Gastroesophageal sphincter (tissue), 4 donors: ENCODE measurements at regions not wholly inside any gene's neighbourhood (a gene's known extent, or its start where the extent isn't known, plus 50 kb on each side); places are given as distances from the start of the nearest gene placed in this dataset.

Experiments
- ATAC-seq: fragments of 150-250 bp; one replicate; pipeline ENCODE4 v1.9.1; 2016; ENCODE audit warnings: mild to moderate bottlenecking, moderate library complexity
- H3K27ac ChIP-seq, 4 donors: fragments of 200-600 bp; sonication (generic) in 3 of 4; 1 replicate in 3 of 4; 2 replicates in 1 of 4; pipeline ENCODE4 v1.5.1; 2016 to 2019
- H3K27me3 ChIP-seq: fragments of 200-600 bp; sonication (generic); one replicate; pipeline ENCODE4 v1.5.1; 2019
- H3K36me3 ChIP-seq, 2 donors: fragments of 200-600 bp; sonication (generic); one replicate each; pipeline ENCODE4 v1.5.1; 2019; ENCODE audit warnings: control low read depth in 1 of 2
- H3K4me1 ChIP-seq, 3 donors: fragments of 200-600 bp; sonication (generic); 1 replicate in 2 of 3; 2 replicates in 1 of 3; pipeline ENCODE4 v1.5.1; 2016 to 2019; ENCODE audit warnings: control low read depth in 2 of 3
- H3K4me3 ChIP-seq, 2 donors: fragments of 200-600 bp; sonication (generic); one replicate each; pipeline ENCODE4 v1.5.1; 2019; ENCODE audit warnings: mild to moderate bottlenecking in 1 of 2, moderate library complexity in 1 of 2
- H3K9me3 ChIP-seq, 3 donors: fragments of 200-600 bp; sonication (generic); one replicate each; pipeline ENCODE4 v1.5.1; 2017 to 2019; ENCODE audit warnings: control low read depth in 2 of 3
- EP300 ChIP-seq: sonication (generic); formaldehyde crosslinking; IDR thresholded peaks from one replicate; pipeline ENCODE4 v1.6.1; 2017; ENCODE audit warnings: antibody characterized with exemption, mild to moderate bottlenecking
- POLR2A ChIP-seq, 2 donors: fragments of 450-650 bp; IDR thresholded peaks; one replicate each; pipeline ENCODE4 v1.6.1; 2017; ENCODE audit warnings: antibody characterized with exemption in 2 of 2, mild to moderate bottlenecking in 2 of 2, moderate library complexity in 1 of 2
- POLR2AphosphoS5 ChIP-seq: sonication (generic); formaldehyde crosslinking; IDR thresholded peaks from one replicate; pipeline ENCODE4 v1.6.1; 2017; ENCODE audit warnings: antibody characterized with exemption
- WGBS, 2 donors: methylation state at CpG; one replicate each; pipeline ENCODE4 v1.1.5; 2018; ENCODE audit warnings: low coverage in 1 of 2; 5-methylcytosine and 5-hydroxymethylcytosine counted together
- TF ChIP-seq, protein P1 (sequence below), 4 experiments: fragments of 200-600 bp in 2 of 4; fragments of 450-650 bp in 2 of 4; sonication (generic) in 1 of 4; IDR thresholded peaks; one replicate each; pipeline ENCODE4 v1.5.1; 2017 to 2019; ENCODE audit warnings: antibody characterized with exemption in 4 of 4, mild to moderate bottlenecking in 2 of 4, moderate library complexity in 2 of 4

DNA sequence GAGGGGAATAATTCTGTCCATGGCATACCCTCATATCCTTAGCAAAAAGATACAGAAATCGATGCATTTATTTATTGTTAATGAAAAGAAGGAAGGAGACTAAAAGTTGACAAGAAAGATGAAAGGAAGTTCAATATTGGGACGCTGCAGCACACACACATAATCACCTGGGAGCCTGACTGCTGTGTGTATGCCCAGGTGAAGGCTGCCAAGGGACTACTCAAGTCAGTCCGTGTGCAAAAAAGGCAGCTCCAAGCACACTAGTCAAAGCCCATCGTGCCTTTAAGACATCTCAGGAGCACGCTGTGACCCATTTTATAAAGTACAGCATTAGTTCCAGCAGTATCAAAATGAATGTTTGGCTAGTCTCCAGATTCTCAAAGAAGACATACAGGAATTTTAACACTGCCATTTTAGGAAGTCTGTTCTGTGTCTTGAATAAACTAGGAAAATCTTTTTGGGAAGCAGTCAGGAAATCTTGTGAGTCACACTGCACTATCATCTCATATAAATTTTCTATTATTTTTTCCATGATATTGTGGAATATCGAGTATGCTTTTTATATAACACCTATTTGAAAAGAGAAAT lies 363.9 kb downstream of the GASK1B start:
- Histone ChIP-seq H3K36me3 (no peaks in the 10 kb centered on the region), H3K27ac (no peak overlapping the region), H3K27me3 (no peaks in the 10 kb centered on the region), H3K9me3 (no peaks in the 10 kb centered on the region), H3K4me1 (peaks cover 3 to 31% (median 4%) of the 10 kb centered on the region in 3 donors), H3K4me3 (no peak overlapping the region)
- WGBS, 2 donors, result 45% methylated on average over 5 to 6 of the region's 6 CpGs
- ATAC-seq, result no peak
- TF ChIP-seq EP300 (no peak), POLR2AphosphoS5 (peak; percentile 8)

DNA sequence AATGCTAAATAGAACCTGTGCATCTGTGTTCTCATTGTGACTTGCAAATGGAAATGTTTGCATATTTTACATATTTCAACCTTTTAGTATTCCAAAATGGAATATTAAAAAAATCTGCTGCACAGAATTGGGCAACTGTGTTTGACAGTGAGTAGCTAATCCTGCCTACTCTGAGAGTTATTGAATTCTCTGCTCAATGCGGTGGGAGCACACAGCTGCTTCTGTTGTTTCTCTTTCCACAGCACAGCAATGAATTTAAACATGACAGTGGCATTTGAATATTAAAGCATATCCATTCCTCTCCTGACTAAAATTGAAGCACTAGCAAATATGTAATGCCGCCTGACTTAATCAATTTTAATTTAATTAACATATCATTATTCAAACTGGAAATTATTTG lies 366.6 kb downstream of the GASK1B start:
- H3K27me3 ChIP-seq, result no peaks in the 10 kb centered on the region
- peaks cover 3 to 31% (median 4%) of the 10 kb centered on the region in 3 donors for H3K4me1 ChIP-seq
- WGBS, 2 donors, result 30 to 39% methylated on average over 2 of the region's 2 CpGs
- H3K36me3 ChIP-seq, result no peaks in the 10 kb centered on the region
- no peak overlapping the region for H3K4me3 ChIP-seq
- no peaks in the 10 kb centered on the region for H3K9me3 ChIP-seq
- TF ChIP-seq, protein P1, sequence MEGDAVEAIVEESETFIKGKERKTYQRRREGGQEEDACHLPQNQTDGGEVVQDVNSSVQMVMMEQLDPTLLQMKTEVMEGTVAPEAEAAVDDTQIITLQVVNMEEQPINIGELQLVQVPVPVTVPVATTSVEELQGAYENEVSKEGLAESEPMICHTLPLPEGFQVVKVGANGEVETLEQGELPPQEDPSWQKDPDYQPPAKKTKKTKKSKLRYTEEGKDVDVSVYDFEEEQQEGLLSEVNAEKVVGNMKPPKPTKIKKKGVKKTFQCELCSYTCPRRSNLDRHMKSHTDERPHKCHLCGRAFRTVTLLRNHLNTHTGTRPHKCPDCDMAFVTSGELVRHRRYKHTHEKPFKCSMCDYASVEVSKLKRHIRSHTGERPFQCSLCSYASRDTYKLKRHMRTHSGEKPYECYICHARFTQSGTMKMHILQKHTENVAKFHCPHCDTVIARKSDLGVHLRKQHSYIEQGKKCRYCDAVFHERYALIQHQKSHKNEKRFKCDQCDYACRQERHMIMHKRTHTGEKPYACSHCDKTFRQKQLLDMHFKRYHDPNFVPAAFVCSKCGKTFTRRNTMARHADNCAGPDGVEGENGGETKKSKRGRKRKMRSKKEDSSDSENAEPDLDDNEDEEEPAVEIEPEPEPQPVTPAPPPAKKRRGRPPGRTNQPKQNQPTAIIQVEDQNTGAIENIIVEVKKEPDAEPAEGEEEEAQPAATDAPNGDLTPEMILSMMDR (IDR thresholded peaks at IDR 0.05), result no peak
- TF ChIP-seq POLR2A (IDR thresholded peaks at IDR 0.05), result no peak
- TF ChIP-seq POLR2AphosphoS5, result no peak
- no peak for TF ChIP-seq EP300
- no peak for ATAC-seq
- no peak overlapping the region for H3K27ac ChIP-seq

DNA sequence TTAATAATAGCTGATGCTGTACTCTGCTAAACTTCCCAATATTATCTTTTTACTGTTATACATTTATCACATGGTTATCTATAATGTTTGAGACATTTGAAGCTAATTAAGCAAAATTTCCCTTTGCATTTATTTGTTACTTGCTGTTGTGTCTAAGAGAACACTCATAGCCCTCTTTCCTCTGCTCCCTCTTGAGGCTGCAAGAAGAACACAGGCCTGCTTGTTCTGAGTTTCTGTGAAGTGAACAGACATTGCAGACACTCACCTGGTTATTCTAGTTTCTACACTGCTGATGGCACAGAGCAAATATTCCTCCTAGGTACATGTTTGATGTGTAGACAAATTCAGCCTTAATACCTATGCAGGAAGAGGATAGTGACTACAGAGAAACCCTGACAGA lies 367.8 kb downstream of the GASK1B start:
- Histone ChIP-seq H3K36me3 (no peaks in the 10 kb centered on the region), H3K27me3 (no peaks in the 10 kb centered on the region), H3K4me3 (no peak overlapping the region), H3K4me1 (peaks cover 3 to 22% (median 4%) of the 10 kb centered on the region in 3 donors), H3K9me3 (no peaks in the 10 kb centered on the region), H3K27ac (peak overlapping the region in 2 of 4 donors; percentile 0 to 39)
- TF ChIP-seq EP300 (no peak), POLR2AphosphoS5 (no peak), POLR2A (IDR thresholded peaks at IDR 0.05) (no peak)
- TF ChIP-seq, protein P1 (IDR thresholded peaks at IDR 0.05), result peak in 2 of 4 experiments; percentile 25 to 42
- ATAC-seq, result no peak

DNA sequence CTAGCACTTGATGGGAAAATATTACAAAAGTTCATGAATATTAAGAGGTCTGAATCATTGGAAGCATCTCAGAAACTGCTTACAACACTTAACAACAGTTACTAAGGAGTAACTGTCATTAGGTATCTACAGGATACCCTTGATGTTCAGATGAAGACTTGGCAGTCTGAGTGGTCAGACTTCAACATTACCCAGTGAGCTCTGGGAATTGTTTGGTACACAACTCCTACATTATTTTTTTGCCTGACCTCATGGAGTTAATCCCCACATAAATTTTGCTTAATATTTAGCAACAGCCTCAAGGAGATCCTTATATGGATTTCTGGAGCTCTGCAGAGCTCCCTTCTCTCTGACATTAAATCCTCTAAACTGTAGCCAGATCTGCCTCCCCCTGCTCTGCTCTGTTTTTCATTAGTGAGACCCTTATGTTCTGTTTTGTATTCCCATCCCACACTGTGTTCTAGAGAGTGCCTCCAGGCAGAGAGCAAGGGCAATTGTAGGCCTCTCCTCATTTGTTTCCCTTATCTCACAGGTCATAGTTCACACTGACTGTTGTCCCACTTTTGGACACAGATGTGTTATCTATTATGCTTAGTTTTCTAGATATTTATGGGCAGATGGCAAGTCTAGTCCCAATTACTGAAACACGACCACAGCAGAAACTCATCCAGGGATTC lies 368.8 kb downstream of the GASK1B start:
- H3K27me3 ChIP-seq, result no peaks in the 10 kb centered on the region
- H3K27ac ChIP-seq, result peak overlapping the region in 2 of 4 donors; percentile 29 to 53
- no peak for ATAC-seq
- 0 to 7% methylated on average over 1 of the region's 1 CpG for WGBS, 2 donors
- H3K36me3 ChIP-seq, result no peaks in the 10 kb centered on the region
- no peak overlapping the region for H3K4me3 ChIP-seq
- peaks cover 3 to 19% (median 4%) of the 10 kb centered on the region in 3 donors for H3K4me1 ChIP-seq
- no peaks in the 10 kb centered on the region for H3K9me3 ChIP-seq
- TF ChIP-seq, protein P1 (IDR thresholded peaks at IDR 0.05), result no peak

DNA sequence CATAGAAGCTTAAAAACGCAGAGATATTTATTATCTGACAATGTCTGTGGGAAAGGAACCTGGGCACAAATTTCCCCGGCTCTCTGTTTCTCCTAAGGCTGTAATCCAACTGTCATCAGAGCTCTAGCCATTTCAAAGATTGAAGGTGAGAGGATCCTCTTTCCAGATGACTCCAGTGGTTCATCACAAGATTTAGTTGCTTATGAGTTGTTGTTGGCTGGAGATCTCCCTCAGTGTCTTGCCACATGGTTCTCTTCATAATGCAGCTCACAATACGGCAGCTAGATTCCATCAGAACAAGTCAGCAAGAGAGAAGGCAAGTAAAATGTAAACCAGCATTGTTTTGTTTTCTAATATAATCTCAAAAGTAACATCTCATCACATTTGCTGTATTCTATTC lies 369.4 kb downstream of the GASK1B start:
- 0 to 24% methylated on average over 3 of the region's 3 CpGs for WGBS, 2 donors
- Histone ChIP-seq H3K4me1 (peaks cover 3 to 19% (median 4%) of the 10 kb centered on the region in 3 donors), H3K36me3 (no peaks in the 10 kb centered on the region), H3K27ac (peak overlapping the region in 2 of 4 donors; percentile 29 to 53), H3K27me3 (no peaks in the 10 kb centered on the region), H3K9me3 (no peaks in the 10 kb centered on the region), H3K4me3 (no peak overlapping the region)
- TF ChIP-seq POLR2AphosphoS5 (no peak), EP300 (no peak), POLR2A (IDR thresholded peaks at IDR 0.05) (no peak)
- TF ChIP-seq, protein P1 (IDR thresholded peaks at IDR 0.05), result no peak
- ATAC-seq, result no peak
